ENCODE measurements at regions not wholly inside any gene's neighbourhood (a gene's known extent, or its start where the extent isn't known, plus 50 kb on each side); places are given as distances from the start of the nearest gene placed in this dataset.

GRCh38 chr1:98179151-98179773 lies 258.4 kb upstream of the DPYD start:
- TF ChIP-seq CTCF (IDR thresholded peaks at IDR 0.05) = no peak
- no peak for TF ChIP-seq POLR2A (IDR thresholded peaks at IDR 0.05)

Data from body of pancreas (tissue), 4 donors.